NCI-H187 (cell line): ENCODE measurements at regions not wholly inside any gene's neighbourhood (a gene's known extent, or its start where the extent isn't known, plus 50 kb on each side); places are given as distances from the start of the nearest gene placed in this dataset.

ENCODE experiments used
- DNase-seq, 2 experiments: peaks; one replicate each; lab custom pipeline; 2025; lab: John Stamatoyannopoulos, UW

- no peak for DNase-seq
Observed at GRCh38 chr15:85976986-85977385, 102.7 kb upstream of the AGBL1 start.

GRCh38 chr15:85977586-85977985 lies 102.1 kb upstream of the AGBL1 start:
- DNase-seq, result no peak

GRCh38 chr15:85979929-85980328 lies 99.7 kb upstream of the AGBL1 start:
- DNase-seq, result no peak

- no peak for DNase-seq
Observed at GRCh38 chr15:85980946-85981345, 98.7 kb upstream of the AGBL1 start.

GRCh38 chr15:85984241-85984640 lies 95.4 kb upstream of the AGBL1 start:
- DNase-seq, result no peak

GRCh38 chr15:85986116-85986515 lies 93.6 kb upstream of the AGBL1 start:
- DNase-seq, result no peak

GRCh38 chr15:85986741-85987140 lies 92.9 kb upstream of the AGBL1 start:
- no peak for DNase-seq

GRCh38 chr15:85988741-85989140 lies 90.9 kb upstream of the AGBL1 start:
- DNase-seq, result no peak

GRCh38 chr15:85992224-85992623 lies 87.4 kb upstream of the AGBL1 start:
- no peak for DNase-seq

- no peak for DNase-seq
Observed at GRCh38 chr15:85993116-85993515, 86.6 kb upstream of the AGBL1 start.

GRCh38 chr15:85997618-85998017 lies 82.1 kb upstream of the AGBL1 start:
- DNase-seq, result no peak

- DNase-seq, result no peak
Observed at GRCh38 chr15:85999658-86000057, 80.0 kb upstream of the AGBL1 start.

GRCh38 chr15:86001200-86001599 lies 78.5 kb upstream of the AGBL1 start:
- no peak for DNase-seq

GRCh38 chr15:86002444-86002843 lies 77.2 kb upstream of the AGBL1 start:
- no peak for DNase-seq

GRCh38 chr15:86004061-86004460 lies 75.6 kb upstream of the AGBL1 start:
- DNase-seq, result no peak

- no peak for DNase-seq
Observed at GRCh38 chr15:86006546-86006945, 73.1 kb upstream of the AGBL1 start.

- DNase-seq, result no peak
Observed at GRCh38 chr15:86009727-86010126, 69.9 kb upstream of the AGBL1 start.

GRCh38 chr15:86010398-86010797 lies 69.3 kb upstream of the AGBL1 start:
- DNase-seq, result no peak

- no peak for DNase-seq
Observed at GRCh38 chr15:86010891-86011290, 68.8 kb upstream of the AGBL1 start.

- no peak for DNase-seq
Observed at GRCh38 chr15:86014016-86014415, 65.7 kb upstream of the AGBL1 start.

- DNase-seq, result no peak
Observed at GRCh38 chr15:86016750-86017149, 62.9 kb upstream of the AGBL1 start.

- no peak for DNase-seq
Observed at GRCh38 chr15:86018679-86019078, 61.0 kb upstream of the AGBL1 start.

GRCh38 chr15:86021281-86022264 lies 58.1 kb upstream of the AGBL1 start:
- no peak for DNase-seq

- DNase-seq, result no peak
Observed at GRCh38 chr15:86028961-86029360, 50.7 kb upstream of the AGBL1 start.
